Superior temporal gyrus (tissue), 1 donor: ENCODE measurements at regions not wholly inside any gene's neighbourhood (a gene's known extent, or its start where the extent isn't known, plus 50 kb on each side); places are given as distances from the start of the nearest gene placed in this dataset.
"Not testable (repeated sequence)": the region's sequence is repeated elsewhere in the genome, so short reads cannot be mapped to it uniquely, and the experiment has no call there.

ENCODE experiments used
- DNase-seq: peaks from one replicate; pipeline ENCODE4 v3.0.0-alpha.2; 2016; ENCODE audit errors: extremely low spot score

GRCh38 chr7:39758234-39758970, 135.0 kb downstream of the RALA start:
- no peak for DNase-seq

GRCh38 chr7:39761449-39761848, 138.1 kb downstream of the RALA start:
- no peak for DNase-seq

- DNase-seq: not testable (repeated sequence)
These were observed 139.1 kb downstream of the RALA start for GRCh38 chr7:39762466-39762865.

- peak; percentile 35 for DNase-seq
These were observed 139.5 kb downstream of the RALA start for GRCh38 chr7:39762881-39763280.

GRCh38 chr7:39765833-39766232, 142.5 kb downstream of the RALA start:
- DNase-seq: not testable (repeated sequence)

GRCh38 chr7:39768439-39768838, 145.1 kb downstream of the RALA start:
- DNase-seq: not testable (repeated sequence)

- not testable (repeated sequence) for DNase-seq
These were observed 151.0 kb downstream of the RALA start for GRCh38 chr7:39774341-39774851.

- DNase-seq: not testable (repeated sequence)
These were observed 158.2 kb downstream of the RALA start for GRCh38 chr7:39781557-39781956.

- DNase-seq: not testable (repeated sequence)
These were observed 163.1 kb downstream of the RALA start for GRCh38 chr7:39786440-39786839.

GRCh38 chr7:39791035-39791434, 159.0 kb upstream of the CDK13 start:
- DNase-seq: not testable (repeated sequence)

GRCh38 chr7:39791911-39792310, 158.1 kb upstream of the CDK13 start:
- DNase-seq: not testable (repeated sequence)

GRCh38 chr7:39793026-39793425, 157.0 kb upstream of the CDK13 start:
- not testable (repeated sequence) for DNase-seq

GRCh38 chr7:39793851-39794250, 156.2 kb upstream of the CDK13 start:
- DNase-seq: not testable (repeated sequence)

- not testable (repeated sequence) for DNase-seq
These were observed 153.1 kb upstream of the CDK13 start for GRCh38 chr7:39796947-39797346.

- DNase-seq: not testable (repeated sequence)
These were observed 152.0 kb upstream of the CDK13 start for GRCh38 chr7:39798077-39798476.

- no peak for DNase-seq
These were observed 141.1 kb upstream of the CDK13 start for GRCh38 chr7:39808796-39809481.

- no peak for DNase-seq
These were observed 139.8 kb upstream of the CDK13 start for GRCh38 chr7:39810204-39810642.

GRCh38 chr7:39810710-39811109, 139.3 kb upstream of the CDK13 start:
- no peak for DNase-seq

GRCh38 chr7:39811161-39811614, 138.9 kb upstream of the CDK13 start:
- no peak for DNase-seq

- DNase-seq: no peak
These were observed 133.5 kb upstream of the CDK13 start for GRCh38 chr7:39816462-39817060.

- DNase-seq: no peak
These were observed 130.5 kb upstream of the CDK13 start for GRCh38 chr7:39819514-39819913.

- no peak for DNase-seq
These were observed 125.4 kb upstream of the CDK13 start for GRCh38 chr7:39824456-39825200.
